Ectodermal cell (in vitro differentiated cells): ENCODE measurements at regions not wholly inside any gene's neighbourhood (a gene's known extent, or its start where the extent isn't known, plus 50 kb on each side); places are given as distances from the start of the nearest gene placed in this dataset.
"Not testable (repeated sequence)": the region's sequence is repeated elsewhere in the genome, so short reads cannot be mapped to it uniquely, and the experiment has no call there.

Experiments used
- H3K27ac ChIP-seq: 2 replicates; pipeline ENCODE4 v1.7.0; 2013; ENCODE audit warnings: mild to moderate bottlenecking, low read depth, low read length; ENCODE audit not compliant: insufficient read depth, poor library complexity, severe bottlenecking
- H3K27me3 ChIP-seq: 2 replicates; pipeline ENCODE4 v1.7.0; 2013; ENCODE audit warnings: mild to moderate bottlenecking, low read length; ENCODE audit not compliant: insufficient read depth, control insufficient read depth, poor library complexity, severe bottlenecking
- H3K36me3 ChIP-seq: one replicate; pipeline ENCODE4 v1.7.0; 2013; ENCODE audit warnings: low read length; ENCODE audit not compliant: control insufficient read depth, insufficient read depth
- H3K4me1 ChIP-seq: one replicate; pipeline ENCODE4 v1.7.0; 2013; ENCODE audit warnings: low read length; ENCODE audit not compliant: control insufficient read depth, insufficient read depth
- H3K4me3 ChIP-seq: 2 replicates; pipeline ENCODE4 v1.7.0; 2013; ENCODE audit warnings: low read depth, low read length, control low read depth; ENCODE audit not compliant: insufficient read depth
- H3K9me3 ChIP-seq: 2 replicates; pipeline ENCODE4 v1.7.0; 2013; ENCODE audit warnings: mild to moderate bottlenecking, low read length, moderate library complexity; ENCODE audit not compliant: control insufficient read depth
- WGBS, 2 experiments: methylation state at CpG; one replicate each; pipeline ENCODE4 v1.1.7; 2013; ENCODE audit warnings: missing lambda C conversion rate in 2 of 2; 5-methylcytosine and 5-hydroxymethylcytosine counted together

GRCh38 chr5:154644745-154645411, 110.3 kb upstream of the LARP1 start:
- Histone ChIP-seq H3K36me3 (no peaks in the 10 kb centered on the region), H3K4me1 (no peaks in the 10 kb centered on the region), H3K9me3 (no peaks in the 10 kb centered on the region), H3K4me3 (no peak overlapping the region), H3K27me3 (peaks cover 5% of the 10 kb centered on the region), H3K27ac (no peak overlapping the region)
- 88 to 92% methylated on average over 4 to 5 of the region's 5 CpGs for WGBS, 2 experiments

- Histone ChIP-seq H3K4me1 (no peaks in the 10 kb centered on the region), H3K27ac (no peak overlapping the region), H3K9me3 (no peaks in the 10 kb centered on the region), H3K36me3 (no peaks in the 10 kb centered on the region), H3K27me3 (peaks cover 5% of the 10 kb centered on the region), H3K4me3 (no peak overlapping the region)
- 87 to 88% methylated on average over 11 to 12 of the region's 12 CpGs for WGBS, 2 experiments
Observed at GRCh38 chr5:154642499-154643245, 112.5 kb upstream of the LARP1 start.

- not testable (repeated sequence) for H3K36me3 ChIP-seq, H3K27ac ChIP-seq, H3K27me3 ChIP-seq, H3K4me3 ChIP-seq, H3K4me1 ChIP-seq, H3K9me3 ChIP-seq
- 32 to 40% methylated on average over 4 of the region's 4 CpGs for WGBS, 2 experiments
Observed at GRCh38 chr5:154640213-154640831, 114.9 kb upstream of the LARP1 start.

- not testable (repeated sequence) for H3K36me3 ChIP-seq, H3K9me3 ChIP-seq, H3K27me3 ChIP-seq, H3K4me1 ChIP-seq, H3K27ac ChIP-seq, H3K4me3 ChIP-seq
- WGBS, 2 experiments = 95 to 97% methylated on average over 7 of the region's 7 CpGs
Observed at GRCh38 chr5:154636786-154637185, 118.4 kb upstream of the LARP1 start.

- not testable (repeated sequence) for H3K27me3 ChIP-seq, H3K36me3 ChIP-seq, H3K9me3 ChIP-seq, H3K4me3 ChIP-seq, H3K4me1 ChIP-seq, H3K27ac ChIP-seq
- WGBS, 2 experiments = 92 to 94% methylated on average over 11 to 12 of the region's 12 CpGs
Observed at GRCh38 chr5:154636271-154636670, 118.9 kb upstream of the LARP1 start.

- not testable (repeated sequence) for H3K27ac ChIP-seq, H3K27me3 ChIP-seq, H3K4me1 ChIP-seq, H3K9me3 ChIP-seq, H3K4me3 ChIP-seq, H3K36me3 ChIP-seq
- WGBS, 2 experiments = 90 to 97% methylated on average over 4 of the region's 4 CpGs
Observed at GRCh38 chr5:154633744-154634143, 121.4 kb upstream of the LARP1 start.

- no peak overlapping the region for H3K27ac ChIP-seq
- WGBS, 2 experiments = 96% methylated on average over 22 of the region's 22 CpGs
- no peaks in the 10 kb centered on the region for H3K27me3 ChIP-seq
- no peaks in the 10 kb centered on the region for H3K9me3 ChIP-seq
- no peaks in the 10 kb centered on the region for H3K36me3 ChIP-seq
- H3K4me1 ChIP-seq = no peaks in the 10 kb centered on the region
- H3K4me3 ChIP-seq = no peak overlapping the region
Observed at GRCh38 chr5:154631141-154631540, 124.0 kb upstream of the LARP1 start.

GRCh38 chr5:154630410-154630809, 124.8 kb upstream of the LARP1 start:
- Histone ChIP-seq H3K4me1 (no peaks in the 10 kb centered on the region), H3K27me3 (no peaks in the 10 kb centered on the region), H3K27ac (no peak overlapping the region), H3K36me3 (no peaks in the 10 kb centered on the region), H3K4me3 (no peak overlapping the region), H3K9me3 (no peaks in the 10 kb centered on the region)
- 78 to 82% methylated on average over 4 of the region's 4 CpGs for WGBS, 2 experiments

- H3K36me3 ChIP-seq = no peaks in the 10 kb centered on the region
- no peaks in the 10 kb centered on the region for H3K9me3 ChIP-seq
- no peaks in the 10 kb centered on the region for H3K27me3 ChIP-seq
- H3K27ac ChIP-seq = no peak overlapping the region
- no peak overlapping the region for H3K4me3 ChIP-seq
- no peaks in the 10 kb centered on the region for H3K4me1 ChIP-seq
- 85 to 87% methylated on average over 4 of the region's 4 CpGs for WGBS, 2 experiments
Observed at GRCh38 chr5:154628685-154629084, 126.5 kb upstream of the LARP1 start.
